ENCODE measurements at regions not wholly inside any gene's neighbourhood (a gene's known extent, or its start where the extent isn't known, plus 50 kb on each side); places are given as distances from the start of the nearest gene placed in this dataset.

DNA sequence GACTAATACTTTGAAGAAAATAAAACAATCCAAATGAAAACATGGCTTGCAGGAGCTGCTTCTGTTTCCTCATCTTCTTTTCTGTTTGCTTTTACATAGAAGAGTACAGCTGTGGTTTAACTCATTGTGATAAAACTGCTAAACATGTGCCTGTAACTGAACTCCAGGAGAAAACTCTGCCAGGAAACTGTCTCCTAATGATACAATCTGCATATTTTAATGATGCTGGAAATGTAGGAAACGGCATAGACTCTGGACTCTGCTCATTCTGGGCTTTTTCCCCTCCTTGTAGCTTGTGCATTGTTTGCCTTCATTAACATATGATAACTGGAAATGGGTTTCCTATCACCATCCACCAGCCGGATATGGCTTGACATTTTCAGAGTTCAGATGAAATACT is 813.3 kb upstream of the WWC1 start:
- TF ChIP-seq, protein P1, sequence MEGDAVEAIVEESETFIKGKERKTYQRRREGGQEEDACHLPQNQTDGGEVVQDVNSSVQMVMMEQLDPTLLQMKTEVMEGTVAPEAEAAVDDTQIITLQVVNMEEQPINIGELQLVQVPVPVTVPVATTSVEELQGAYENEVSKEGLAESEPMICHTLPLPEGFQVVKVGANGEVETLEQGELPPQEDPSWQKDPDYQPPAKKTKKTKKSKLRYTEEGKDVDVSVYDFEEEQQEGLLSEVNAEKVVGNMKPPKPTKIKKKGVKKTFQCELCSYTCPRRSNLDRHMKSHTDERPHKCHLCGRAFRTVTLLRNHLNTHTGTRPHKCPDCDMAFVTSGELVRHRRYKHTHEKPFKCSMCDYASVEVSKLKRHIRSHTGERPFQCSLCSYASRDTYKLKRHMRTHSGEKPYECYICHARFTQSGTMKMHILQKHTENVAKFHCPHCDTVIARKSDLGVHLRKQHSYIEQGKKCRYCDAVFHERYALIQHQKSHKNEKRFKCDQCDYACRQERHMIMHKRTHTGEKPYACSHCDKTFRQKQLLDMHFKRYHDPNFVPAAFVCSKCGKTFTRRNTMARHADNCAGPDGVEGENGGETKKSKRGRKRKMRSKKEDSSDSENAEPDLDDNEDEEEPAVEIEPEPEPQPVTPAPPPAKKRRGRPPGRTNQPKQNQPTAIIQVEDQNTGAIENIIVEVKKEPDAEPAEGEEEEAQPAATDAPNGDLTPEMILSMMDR (optimal IDR thresholded peaks at IDR 0.05 in 1 of 3, IDR thresholded peaks at IDR 0.05 in 1 of 3, conservative IDR thresholded peaks at IDR 0.05 in 1 of 3; ENCODE audit: extremely low read depth in 1 of 3, insufficient read depth in 2 of 3, low read length in 3 of 3) = no peak
- TF ChIP-seq EZH2 (IDR thresholded peaks at IDR 0.05; ENCODE audit: low read length) = no peak

Measured in keratinocyte (primary cell).